Activated CD8-positive, alpha-beta memory T cell treated with anti-CD3 and anti-CD28 coated beads, Interleukin-2, amount 50 U/mL, for 4 hours (primary cell): ENCODE measurements at regions not wholly inside any gene's neighbourhood (a gene's known extent, or its start where the extent isn't known, plus 50 kb on each side); places are given as distances from the start of the nearest gene placed in this dataset.
"Not testable (repeated sequence)": the region's sequence is repeated elsewhere in the genome, so short reads cannot be mapped to it uniquely, and the experiment has no call there.

Experiments
- DNase-seq: peaks from one replicate; pipeline ENCODE4 v3.0.0-alpha.2; 2020

DNA sequence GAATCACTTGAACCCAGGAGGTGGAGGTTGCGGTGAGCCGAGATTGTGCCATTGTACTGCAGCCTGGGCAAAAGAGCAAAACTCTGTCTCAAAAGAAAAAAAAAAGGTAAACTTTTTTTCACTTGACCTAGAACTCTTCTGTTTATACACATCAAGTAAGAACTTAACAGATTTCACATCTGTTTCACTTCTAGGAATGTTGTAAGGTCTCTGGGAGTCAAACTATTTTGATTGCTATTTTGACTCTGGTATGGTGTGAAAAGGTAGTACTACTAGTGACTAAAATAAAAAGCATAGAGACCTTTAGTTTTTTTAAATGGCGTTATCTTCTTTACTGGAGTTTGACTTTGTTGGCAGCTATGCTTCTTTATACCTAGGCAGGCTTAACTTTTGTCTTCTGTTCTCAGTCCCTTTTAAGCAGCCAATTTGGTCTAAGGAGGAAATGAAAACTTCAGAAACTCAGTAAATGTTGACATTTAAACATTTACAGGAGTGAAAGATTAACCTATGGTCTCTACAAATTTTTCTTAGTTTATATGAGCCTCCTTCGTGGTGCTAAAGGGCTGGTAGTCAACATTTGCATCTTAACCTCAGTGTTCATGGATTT, 84.7 kb downstream of the METTL2B start:
- not testable (repeated sequence) for DNase-seq

DNA sequence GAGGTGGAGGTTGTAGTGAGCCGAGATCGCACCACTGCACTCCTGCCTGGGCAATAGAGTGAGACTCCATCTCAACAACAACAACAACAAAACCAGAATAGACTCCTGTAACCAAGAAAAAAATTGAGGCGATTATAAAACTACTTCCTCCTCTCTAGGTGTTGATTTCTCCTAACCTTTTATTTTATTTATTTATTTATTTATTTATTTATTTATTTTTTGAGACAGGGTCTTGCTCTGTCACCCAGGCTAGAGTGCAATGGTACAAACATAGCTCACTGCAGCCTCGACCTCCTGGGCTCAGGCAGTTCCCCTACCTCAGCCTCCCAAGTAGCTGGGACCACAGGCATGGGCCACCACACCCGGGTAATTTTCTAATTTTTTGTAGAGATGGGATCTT, 86.2 kb downstream of the METTL2B start:
- not testable (repeated sequence) for DNase-seq

DNA sequence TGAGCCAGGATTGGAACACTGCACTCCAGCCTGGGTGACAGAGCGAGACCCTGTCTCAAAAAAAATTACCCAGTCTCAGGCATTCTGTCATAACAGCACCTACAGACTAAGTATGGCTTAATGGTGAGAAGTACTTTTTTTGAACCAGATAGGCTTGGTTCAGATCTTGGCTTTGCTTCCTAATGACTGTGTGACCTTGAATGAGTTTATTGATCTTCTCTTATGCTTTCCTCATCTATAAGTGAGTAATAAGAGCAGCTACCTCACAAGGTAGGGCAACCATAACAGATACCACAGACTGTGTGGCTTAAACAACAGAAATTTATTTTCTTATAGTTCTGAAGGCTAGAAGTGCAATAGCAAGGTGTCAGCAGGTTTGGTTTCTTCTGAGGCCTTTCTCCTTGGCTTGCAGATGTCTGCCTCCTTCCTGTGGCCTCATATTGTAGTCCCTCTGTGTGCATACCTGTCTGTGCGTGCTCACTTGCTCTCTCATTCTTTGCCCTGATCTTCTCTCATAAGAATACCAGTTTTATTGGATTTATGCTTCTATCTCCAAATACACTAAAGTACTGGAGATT, 87.7 kb downstream of the METTL2B start:
- DNase-seq: not testable (repeated sequence)

DNA sequence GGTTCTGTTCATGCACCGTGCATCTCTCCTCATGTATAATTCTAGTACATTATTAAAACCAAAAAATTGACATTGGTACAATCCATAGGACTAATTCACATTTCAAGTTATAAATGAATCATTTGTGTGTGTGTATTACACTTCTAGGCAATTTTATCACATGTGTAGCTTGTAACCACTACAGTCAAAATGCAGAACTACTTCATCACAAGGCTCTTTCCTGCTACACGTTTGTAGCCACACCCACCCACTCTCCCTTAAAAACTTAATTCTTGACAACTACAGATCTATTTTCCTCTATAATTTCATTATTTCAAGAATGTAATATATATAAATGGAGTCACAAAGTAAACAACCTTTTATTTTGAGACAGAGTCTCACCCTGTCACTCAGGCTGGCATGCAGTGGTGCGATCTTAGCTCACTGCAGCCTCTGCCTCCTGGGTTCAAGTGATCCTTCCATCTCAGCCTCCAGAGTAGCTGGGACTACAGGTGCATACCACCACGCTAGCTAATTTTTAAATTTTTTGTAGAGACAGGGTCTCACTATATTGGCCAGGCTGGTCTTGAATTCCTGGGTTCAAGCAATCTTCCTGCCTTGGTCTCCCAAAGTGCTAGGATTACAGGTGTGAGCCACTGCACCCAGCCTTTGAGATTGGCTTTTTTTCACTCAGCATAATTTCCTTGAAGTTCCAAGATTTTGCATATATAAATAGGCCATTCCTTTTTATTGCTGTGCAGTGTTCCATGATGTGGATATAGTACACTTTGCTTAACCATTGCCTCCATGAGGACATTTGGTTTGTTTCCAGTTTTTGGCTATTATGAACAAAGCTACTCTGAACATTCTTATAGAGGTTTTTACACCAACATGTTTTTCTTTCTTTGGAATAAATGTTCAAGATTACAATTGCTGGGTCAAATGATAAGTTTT, 88.7 kb downstream of the METTL2B start:
- not testable (repeated sequence) for DNase-seq

DNA sequence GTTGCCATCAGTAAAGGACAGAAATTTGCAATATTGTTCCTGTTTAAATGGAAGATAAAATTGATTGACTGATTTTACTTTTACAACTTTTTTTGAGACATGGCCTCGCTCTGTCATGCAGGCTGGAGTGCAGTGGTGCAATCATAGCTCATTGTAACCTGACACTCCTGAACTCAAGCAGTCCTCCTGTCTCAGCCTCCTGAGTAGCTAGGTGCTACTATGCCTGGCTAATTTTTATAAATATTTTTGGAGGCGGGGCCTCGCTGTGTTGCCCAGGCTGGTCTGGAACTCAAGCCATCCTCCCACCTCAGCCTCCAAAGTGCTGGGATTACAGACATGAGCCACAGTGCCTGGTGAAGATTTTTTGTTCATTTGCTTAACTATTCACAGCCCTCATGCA, 96.8 kb upstream of the GARIN1A start:
- DNase-seq: not testable (repeated sequence)

DNA sequence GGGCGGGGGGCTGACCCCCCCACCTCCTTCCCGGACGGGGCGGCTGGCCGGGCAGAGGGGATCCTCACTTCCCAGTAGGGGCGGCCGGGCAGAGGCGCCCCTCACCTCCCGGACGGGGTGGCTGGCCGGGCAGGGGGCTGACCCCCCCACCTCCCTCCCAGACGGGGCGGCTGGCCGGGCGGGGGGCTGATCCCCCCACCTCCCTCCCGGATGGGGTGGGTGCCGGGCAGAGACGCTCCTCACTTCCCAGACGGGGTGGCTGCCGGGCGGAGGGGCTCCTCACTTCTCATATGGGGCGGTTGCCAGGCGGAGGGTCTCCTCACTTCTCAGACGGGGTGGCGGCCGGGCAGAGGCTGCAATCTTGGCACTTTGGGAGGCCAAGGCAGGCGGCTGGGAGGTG, 95.1 kb upstream of the GARIN1A start:
- not testable (repeated sequence) for DNase-seq

DNA sequence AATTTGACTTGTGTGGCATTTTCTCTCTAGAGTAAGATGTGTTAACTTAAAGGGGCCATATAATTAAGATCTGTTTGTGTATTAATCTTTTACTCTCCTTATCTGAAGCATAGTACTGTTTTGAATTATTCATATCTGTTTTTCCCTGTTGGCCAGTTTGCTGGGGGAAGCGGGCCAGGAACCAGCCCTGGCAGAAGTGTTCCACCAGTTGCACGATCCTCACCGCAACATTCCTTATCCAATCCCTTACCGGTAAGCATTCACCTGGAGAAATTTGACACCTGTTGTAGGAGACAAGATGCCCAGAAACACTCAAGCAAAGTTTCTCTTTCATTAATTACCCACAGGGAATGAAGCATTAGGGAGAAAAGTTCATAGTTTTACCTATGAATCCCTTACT, 92.2 kb upstream of the GARIN1A start:
- DNase-seq: not testable (repeated sequence)

DNA sequence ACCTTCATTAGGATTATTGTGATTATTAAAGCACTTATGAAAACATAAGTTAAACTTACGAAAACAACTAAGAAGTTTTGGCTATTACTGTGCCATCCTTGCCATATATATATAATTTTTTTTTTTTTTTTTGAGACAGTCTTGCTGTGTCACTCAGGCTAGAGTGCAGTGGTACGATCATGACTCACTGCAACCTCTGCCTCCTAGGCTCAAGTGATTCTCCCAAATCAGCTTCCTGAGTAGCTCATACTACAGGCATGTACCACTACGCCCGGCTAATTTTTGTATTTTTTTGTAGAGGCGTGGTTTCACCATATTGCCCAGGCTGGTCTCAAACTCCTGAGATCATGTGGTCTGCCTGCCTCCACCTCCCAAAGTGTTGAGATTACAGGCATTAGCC, 91.0 kb upstream of the GARIN1A start:
- DNase-seq: not testable (repeated sequence)

DNA sequence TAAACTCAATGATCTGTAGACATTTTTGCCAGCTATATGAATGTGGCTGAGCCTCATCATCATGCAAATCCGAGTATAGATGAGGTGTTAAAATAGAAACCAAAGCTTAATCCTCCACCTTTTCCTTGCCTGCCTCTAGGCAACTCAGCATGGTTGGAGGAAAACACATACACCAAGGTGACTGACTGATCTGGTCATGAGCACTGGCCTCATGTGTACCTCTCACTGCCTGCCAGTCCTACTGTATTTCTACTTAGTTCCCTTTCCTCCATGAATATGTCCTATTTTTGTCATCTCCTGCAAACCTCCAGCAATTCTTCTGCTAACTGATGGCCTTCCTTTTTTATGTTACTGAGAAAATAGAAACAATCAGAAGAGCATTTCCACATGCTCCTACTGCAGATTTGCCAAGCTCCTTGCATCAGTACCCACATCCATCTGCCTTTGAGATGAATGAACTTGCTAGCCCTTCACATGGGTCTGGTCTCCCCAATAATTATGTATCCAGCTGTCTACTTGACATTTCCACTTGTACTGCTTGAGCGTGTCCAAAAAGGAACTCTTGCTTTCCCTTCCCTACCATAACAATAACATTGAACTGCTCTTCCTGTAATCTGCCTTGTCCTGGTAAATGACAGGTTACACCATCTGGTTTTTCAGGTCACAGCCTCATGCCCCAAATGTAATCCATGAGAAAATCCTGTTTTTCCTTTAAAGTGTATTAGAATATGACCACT, 90.1 kb upstream of the GARIN1A start:
- not testable (repeated sequence) for DNase-seq

DNA sequence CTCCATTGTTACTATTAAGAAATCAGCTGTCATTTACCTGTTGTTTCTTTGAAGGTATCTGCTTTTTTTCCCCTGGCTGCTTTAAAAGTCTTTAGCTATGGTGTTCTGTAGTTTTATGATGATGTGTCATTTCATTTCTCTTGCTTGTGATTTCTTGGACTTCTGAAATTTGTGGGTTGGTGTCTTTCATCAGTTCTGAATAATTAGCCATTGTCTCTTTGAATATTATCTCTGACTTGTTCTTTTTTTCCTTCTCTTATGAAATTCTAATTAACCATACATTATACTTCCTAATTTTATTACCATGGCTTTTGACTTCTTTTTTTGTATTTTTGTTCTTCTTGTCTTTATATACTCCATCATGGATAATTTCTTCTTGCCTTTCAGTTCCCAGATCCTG, 85.4 kb upstream of the GARIN1A start:
- DNase-seq: not testable (repeated sequence)

DNA sequence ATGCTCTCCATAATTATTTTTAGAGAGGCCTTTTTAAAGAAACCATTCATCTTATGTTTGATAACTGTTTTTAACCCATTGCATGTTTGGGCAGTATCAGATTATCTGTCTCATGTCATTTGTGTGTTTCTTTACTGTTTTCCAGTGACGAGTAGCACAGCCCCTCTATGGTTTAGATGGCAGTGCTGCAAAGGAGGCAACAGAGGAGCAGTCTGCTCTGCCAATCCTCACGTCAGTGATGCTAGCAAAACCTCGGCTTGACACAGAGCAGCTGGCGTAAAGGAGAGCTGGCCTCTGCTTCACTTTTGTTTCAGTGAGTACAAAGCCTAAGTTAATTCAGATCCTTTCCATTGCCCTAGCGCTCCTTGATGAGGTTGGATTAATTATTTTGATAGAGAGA, 80.4 kb upstream of the GARIN1A start:
- DNase-seq: no peak

DNA sequence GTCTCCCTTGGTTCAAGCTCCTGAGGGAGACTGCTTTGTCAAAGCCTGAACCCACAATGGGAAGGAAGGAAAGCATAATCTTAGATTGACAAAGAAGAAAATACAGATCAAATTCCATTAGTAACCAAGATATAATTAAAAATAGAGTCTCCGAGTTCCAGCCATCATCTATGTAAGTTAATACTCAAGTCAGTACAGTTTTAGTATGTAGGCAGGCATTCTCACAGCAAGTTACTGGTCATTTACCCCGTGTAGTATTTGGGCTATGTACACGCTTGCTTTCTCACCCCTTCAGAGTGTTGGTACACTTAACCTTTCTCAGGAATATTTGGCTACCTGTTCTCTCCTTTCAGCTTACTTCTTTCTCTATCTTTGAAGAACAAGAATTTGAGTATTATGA, 79.9 kb upstream of the GARIN1A start:
- DNase-seq: not testable (repeated sequence)

DNA sequence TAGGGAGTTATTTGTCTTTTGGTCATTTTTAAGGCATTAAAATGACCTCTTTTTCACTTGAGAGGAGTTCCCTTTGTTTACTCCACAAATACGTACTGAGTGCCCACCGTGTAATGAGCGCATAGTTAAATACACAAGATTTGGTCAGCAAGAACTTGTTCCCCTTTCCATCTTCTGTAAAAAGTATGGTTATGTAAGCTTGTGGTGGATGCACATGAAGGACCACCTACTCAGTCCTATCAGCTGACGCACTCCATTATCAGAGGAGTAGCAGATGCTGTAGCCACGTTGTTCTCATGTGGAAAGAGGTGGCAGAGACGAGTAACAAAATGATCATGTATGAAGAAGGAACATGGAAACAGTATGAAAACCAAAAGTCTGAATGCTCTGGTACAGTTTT, 78.0 kb upstream of the GARIN1A start:
- not testable (repeated sequence) for DNase-seq

DNA sequence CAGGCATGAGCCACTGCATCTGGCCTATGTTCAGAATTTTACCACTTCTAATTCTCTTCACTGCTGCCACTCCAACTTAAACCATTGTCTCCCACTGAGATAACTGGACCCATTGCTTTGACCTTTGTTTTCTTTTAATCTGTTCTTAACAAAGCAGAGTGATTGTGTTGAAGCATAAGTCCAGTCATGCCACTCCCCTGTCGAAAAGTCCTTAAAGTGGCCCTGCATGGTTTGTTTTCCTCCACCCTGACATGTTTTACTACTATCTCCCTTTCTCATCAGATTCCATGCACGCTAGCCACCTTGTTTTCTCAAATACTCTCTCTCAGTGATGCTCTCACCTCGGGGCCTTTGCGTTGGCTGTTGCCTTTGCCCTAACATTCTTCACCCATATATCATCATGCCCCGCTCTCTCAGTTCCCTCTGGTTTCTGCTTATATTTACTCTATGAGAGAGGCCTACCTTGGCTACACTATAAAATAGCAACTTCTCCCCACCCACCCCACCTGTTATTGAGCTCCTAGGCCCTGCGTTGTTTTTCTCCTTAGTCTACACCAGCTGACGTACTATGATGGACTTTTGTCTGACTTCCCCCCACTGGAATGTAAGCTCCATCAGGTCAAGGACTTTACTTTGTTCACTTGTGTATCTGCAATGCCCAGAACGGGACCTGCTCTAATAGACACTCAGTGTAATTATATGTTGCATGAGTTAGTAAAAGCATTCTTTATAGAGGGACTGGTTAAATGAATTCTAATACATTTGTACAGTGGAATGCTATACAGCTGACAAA, 75.6 kb upstream of the GARIN1A start:
- DNase-seq: not testable (repeated sequence)

DNA sequence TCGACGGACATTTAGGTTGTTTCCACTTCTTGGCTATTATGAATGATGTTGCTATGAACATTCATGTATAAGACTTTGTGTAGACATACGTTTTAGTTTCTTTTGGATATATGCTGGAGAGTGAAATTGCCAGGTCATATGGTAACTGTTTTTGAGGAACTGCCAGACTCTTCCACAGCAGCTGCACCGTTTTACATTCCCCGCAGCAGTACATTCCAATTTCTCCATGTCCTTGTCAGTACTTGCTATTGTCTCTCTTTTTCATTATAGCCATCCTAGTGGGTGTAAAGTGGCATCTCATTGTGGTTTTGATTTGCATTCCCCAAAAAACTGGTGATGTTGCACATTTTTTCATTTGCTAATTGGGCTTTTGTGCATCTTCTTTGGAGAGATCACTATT, 73.1 kb upstream of the GARIN1A start:
- not testable (repeated sequence) for DNase-seq

DNA sequence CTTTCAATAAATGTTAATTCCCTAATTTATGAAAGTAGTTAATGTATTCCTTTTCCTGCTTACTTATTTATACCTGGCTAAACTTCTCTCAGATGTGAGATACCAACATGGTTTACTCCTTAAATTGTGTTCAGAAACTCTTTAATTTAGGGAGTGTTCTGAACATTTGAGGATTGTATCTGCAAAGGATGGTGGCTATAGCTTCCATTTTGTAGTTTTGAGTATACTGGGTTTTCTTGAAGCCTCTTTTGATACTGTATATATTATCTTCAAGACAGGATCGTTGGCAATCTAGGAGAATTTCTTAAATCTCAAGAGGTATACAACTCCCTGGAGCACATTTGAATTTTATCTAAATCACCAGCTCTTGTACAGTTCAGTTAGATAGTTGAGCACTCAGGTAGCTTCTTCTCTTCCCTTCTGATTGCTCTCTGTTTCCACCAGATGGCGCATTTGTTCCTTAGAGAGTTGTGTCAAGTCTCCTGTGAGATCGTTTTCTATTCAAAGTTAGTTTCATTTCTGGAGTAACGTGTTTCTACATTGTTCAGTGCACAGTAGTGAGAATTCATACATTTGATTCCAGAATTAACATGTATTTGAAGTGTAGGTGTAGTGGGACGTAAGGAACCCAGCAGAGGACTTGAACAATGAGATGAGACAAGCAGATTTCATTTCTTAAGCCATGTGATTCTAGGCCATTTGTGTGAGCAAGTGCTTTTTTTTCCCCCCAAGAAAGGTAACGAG, 63.2 kb upstream of the GARIN1A start:
- DNase-seq: peak; percentile 28

DNA sequence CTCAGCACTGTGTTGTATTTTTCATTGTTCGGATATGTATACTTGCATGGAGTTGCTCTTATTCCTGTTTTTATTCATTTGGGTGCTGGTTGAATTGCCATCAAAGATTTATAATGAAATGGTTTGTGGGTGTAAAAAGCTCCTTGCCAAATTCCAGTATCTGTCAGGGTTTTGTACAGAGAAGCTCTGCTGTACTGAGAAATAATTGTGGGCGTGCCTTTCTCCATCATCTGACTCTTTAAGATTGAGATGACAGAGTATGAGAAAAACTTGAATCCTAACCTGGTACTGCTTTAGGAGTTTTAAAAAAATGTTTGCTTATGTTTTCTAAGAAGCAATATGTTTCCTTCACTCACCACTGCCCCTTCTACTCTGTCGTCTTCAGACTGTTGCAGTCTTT, 58.7 kb upstream of the GARIN1A start:
- DNase-seq: not testable (repeated sequence)

DNA sequence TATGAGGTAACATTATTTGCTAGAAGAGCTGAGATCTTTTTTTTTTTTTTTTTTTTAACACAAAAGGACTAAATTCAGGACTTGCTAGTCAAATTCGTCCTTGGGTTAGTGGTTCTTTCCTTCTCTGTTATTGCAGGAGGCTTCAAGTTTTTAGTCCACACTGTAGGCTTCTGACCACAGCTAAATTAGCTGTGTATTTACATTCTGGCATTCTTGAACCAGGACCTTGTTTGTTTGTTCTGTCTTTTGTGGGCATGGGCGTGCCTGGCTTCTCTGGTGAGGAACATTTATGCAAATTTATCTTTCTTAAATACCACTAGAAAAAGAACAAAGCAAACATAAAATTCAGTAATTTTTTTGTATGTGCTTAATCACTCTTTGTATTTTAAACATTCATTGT, 57.3 kb upstream of the GARIN1A start:
- not testable (repeated sequence) for DNase-seq

DNA sequence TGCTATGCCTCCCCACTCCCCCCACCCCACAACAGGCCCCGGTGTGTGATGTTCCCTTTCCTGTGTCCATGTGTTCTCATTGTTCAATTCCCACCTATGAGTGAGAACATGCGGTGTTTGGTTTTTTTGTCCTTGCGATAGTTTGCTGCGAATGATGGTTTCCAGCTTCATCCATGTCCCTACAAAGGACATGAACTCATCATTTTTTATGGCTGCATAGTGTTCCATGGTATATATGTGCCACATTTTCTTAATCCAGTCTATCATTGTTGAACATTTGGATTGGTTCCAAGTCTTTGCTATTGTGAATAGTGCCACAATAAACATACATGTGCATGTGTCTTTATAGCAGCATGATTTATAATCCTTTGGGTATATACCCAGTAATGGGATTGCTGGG, 55.3 kb upstream of the GARIN1A start:
- not testable (repeated sequence) for DNase-seq
